ENCODE measurements at regions not wholly inside any gene's neighbourhood (a gene's known extent, or its start where the extent isn't known, plus 50 kb on each side); places are given as distances from the start of the nearest gene placed in this dataset.

GRCh38 chr15:69843900-69844304 lies 253.8 kb downstream of the TLE3 start:
- no peak overlapping the region for H3K4me3 ChIP-seq (ENCODE audit: control insufficient read depth, low read depth, low read length)

GRCh38 chr15:69845159-69845558 lies 252.6 kb downstream of the TLE3 start:
- no peak for DNase-seq (ENCODE audit: low read depth)
- no peak for TF ChIP-seq CTCF (conservative IDR thresholded peaks at IDR 0.05; ENCODE audit: control insufficient read depth, insufficient read depth, low read depth, low read length)
- no peak overlapping the region for H3K4me3 ChIP-seq (ENCODE audit: control insufficient read depth, low read depth, low read length)

More at GRCh38 chr15:69843900-69844304, 253.8 kb downstream of the TLE3 start:
- DNase-seq (ENCODE audit: low read depth): no peak
- TF ChIP-seq CTCF (conservative IDR thresholded peaks at IDR 0.05; ENCODE audit: control insufficient read depth, insufficient read depth, low read depth, low read length): no peak

- TF ChIP-seq CTCF (conservative IDR thresholded peaks at IDR 0.05; ENCODE audit: control insufficient read depth, insufficient read depth, low read depth, low read length): no peak
- no peak for DNase-seq (ENCODE audit: low read depth)
- H3K4me3 ChIP-seq (ENCODE audit: control insufficient read depth, low read depth, low read length): no peak overlapping the region
These were observed 250.1 kb downstream of the TLE3 start for GRCh38 chr15:69847625-69848024.

GRCh38 chr15:69848096-69848495 lies 249.6 kb downstream of the TLE3 start:
- no peak overlapping the region for H3K4me3 ChIP-seq (ENCODE audit: control insufficient read depth, low read depth, low read length)
- no peak for DNase-seq (ENCODE audit: low read depth)
- TF ChIP-seq CTCF (conservative IDR thresholded peaks at IDR 0.05; ENCODE audit: control insufficient read depth, insufficient read depth, low read depth, low read length): no peak

- no peak overlapping the region for H3K4me3 ChIP-seq (ENCODE audit: control insufficient read depth, low read depth, low read length)
- no peak for TF ChIP-seq CTCF (conservative IDR thresholded peaks at IDR 0.05; ENCODE audit: control insufficient read depth, insufficient read depth, low read depth, low read length)
- no peak for DNase-seq (ENCODE audit: low read depth)
These were observed 249.0 kb downstream of the TLE3 start for GRCh38 chr15:69848551-69849231.

GRCh38 chr15:69849232-69849610 lies 248.5 kb downstream of the TLE3 start:
- no peak overlapping the region for H3K4me3 ChIP-seq (ENCODE audit: control insufficient read depth, low read depth, low read length)
- DNase-seq (ENCODE audit: low read depth): no peak
- no peak for TF ChIP-seq CTCF (conservative IDR thresholded peaks at IDR 0.05; ENCODE audit: control insufficient read depth, insufficient read depth, low read depth, low read length)

- no peak overlapping the region for H3K4me3 ChIP-seq (ENCODE audit: control insufficient read depth, low read depth, low read length)
- TF ChIP-seq CTCF (conservative IDR thresholded peaks at IDR 0.05; ENCODE audit: control insufficient read depth, insufficient read depth, low read depth, low read length): no peak
- DNase-seq (ENCODE audit: low read depth): no peak
These were observed 245.2 kb downstream of the TLE3 start for GRCh38 chr15:69852482-69852881.

Measured in fibroblast of mammary gland (primary cell).